Erythroblast (primary cell): ENCODE measurements at regions not wholly inside any gene's neighbourhood (a gene's known extent, or its start where the extent isn't known, plus 50 kb on each side); places are given as distances from the start of the nearest gene placed in this dataset.

Experiments used
- GATA1 ChIP-seq: IDR thresholded peaks from 2 replicates; pipeline ENCODE4 v1.6.1; 2011; ENCODE audit warnings: low read depth, mild to moderate bottlenecking, control low read depth, low read length, moderate library complexity
- POLR2A ChIP-seq: IDR thresholded peaks from 2 replicates; pipeline ENCODE4 v1.6.1; 2011; ENCODE audit warnings: mild to moderate bottlenecking, low read length

- TF ChIP-seq POLR2A (no peak), GATA1 (no peak)
Observed at GRCh38 chr7:51980812-51981211, 664.2 kb upstream of the COBL start.
